ENCODE measurements at regions not wholly inside any gene's neighbourhood (a gene's known extent, or its start where the extent isn't known, plus 50 kb on each side); places are given as distances from the start of the nearest gene placed in this dataset.

- DNase-seq (ENCODE audit: extremely low read depth in 1 of 2, low read depth in 1 of 2) = no peak
Measured at GRCh38 chr2:41920181-41920580, 127.6 kb upstream of the PKDCC start.

- no peak for DNase-seq (ENCODE audit: extremely low read depth in 1 of 2, low read depth in 1 of 2)
Measured at GRCh38 chr2:41920812-41921211, 127.0 kb upstream of the PKDCC start.

GRCh38 chr2:41922177-41922576 is 125.6 kb upstream of the PKDCC start:
- no peak for DNase-seq (ENCODE audit: extremely low read depth in 1 of 2, low read depth in 1 of 2)

GRCh38 chr2:41923156-41923786 is 124.5 kb upstream of the PKDCC start:
- DNase-seq (ENCODE audit: extremely low read depth in 1 of 2, low read depth in 1 of 2) = no peak

GRCh38 chr2:41924024-41924423 is 123.8 kb upstream of the PKDCC start:
- DNase-seq (ENCODE audit: extremely low read depth in 1 of 2, low read depth in 1 of 2) = no peak

- DNase-seq (ENCODE audit: extremely low read depth in 1 of 2, low read depth in 1 of 2) = no peak
Measured at GRCh38 chr2:41924709-41925408, 123.0 kb upstream of the PKDCC start.

GRCh38 chr2:41925712-41926111 is 122.1 kb upstream of the PKDCC start:
- DNase-seq (ENCODE audit: extremely low read depth in 1 of 2, low read depth in 1 of 2) = no peak

- no peak for DNase-seq (ENCODE audit: extremely low read depth in 1 of 2, low read depth in 1 of 2)
Measured at GRCh38 chr2:41926614-41927580, 120.9 kb upstream of the PKDCC start.

GRCh38 chr2:41927581-41928264 is 120.1 kb upstream of the PKDCC start:
- no peak for DNase-seq (ENCODE audit: extremely low read depth in 1 of 2, low read depth in 1 of 2)

- no peak for DNase-seq (ENCODE audit: extremely low read depth in 1 of 2, low read depth in 1 of 2)
Measured at GRCh38 chr2:41928526-41928925, 119.3 kb upstream of the PKDCC start.

- DNase-seq (ENCODE audit: extremely low read depth in 1 of 2, low read depth in 1 of 2) = no peak
Measured at GRCh38 chr2:41930807-41931566, 116.8 kb upstream of the PKDCC start.

GRCh38 chr2:41932241-41933045 is 115.4 kb upstream of the PKDCC start:
- no peak for DNase-seq (ENCODE audit: extremely low read depth in 1 of 2, low read depth in 1 of 2)

GRCh38 chr2:41933046-41933420 is 114.8 kb upstream of the PKDCC start:
- DNase-seq (ENCODE audit: extremely low read depth in 1 of 2, low read depth in 1 of 2) = no peak

- DNase-seq (ENCODE audit: extremely low read depth in 1 of 2, low read depth in 1 of 2) = no peak
Measured at GRCh38 chr2:41933585-41934320, 114.1 kb upstream of the PKDCC start.

GRCh38 chr2:41934329-41934958 is 113.4 kb upstream of the PKDCC start:
- DNase-seq (ENCODE audit: extremely low read depth in 1 of 2, low read depth in 1 of 2) = no peak

GRCh38 chr2:41935002-41935401 is 112.8 kb upstream of the PKDCC start:
- no peak for DNase-seq (ENCODE audit: extremely low read depth in 1 of 2, low read depth in 1 of 2)

GRCh38 chr2:41935825-41936224 is 112.0 kb upstream of the PKDCC start:
- DNase-seq (ENCODE audit: extremely low read depth in 1 of 2, low read depth in 1 of 2) = no peak

GRCh38 chr2:41936771-41937463 is 110.9 kb upstream of the PKDCC start:
- no peak for DNase-seq (ENCODE audit: extremely low read depth in 1 of 2, low read depth in 1 of 2)
